Neural progenitor cell (in vitro differentiated cells): ENCODE measurements at regions not wholly inside any gene's neighbourhood (a gene's known extent, or its start where the extent isn't known, plus 50 kb on each side); places are given as distances from the start of the nearest gene placed in this dataset.

Source experiments
- DNase-seq: peaks from one replicate; pipeline ENCODE4 v3.0.0-alpha.2; 2016; ENCODE audit warnings: low spot score
- H2AFZ ChIP-seq: fragments of 200-600 bp; sonication (generic); replicated peaks from 2 replicates; pipeline ENCODE4 v1.6.1; 2016; ENCODE audit warnings: antibody characterized with exemption
- H3F3A ChIP-seq: fragments of 200-600 bp; sonication (generic); 2 replicates; pipeline ENCODE4 v1.6.1; 2016; ENCODE audit warnings: antibody characterized with exemption, low read depth
- H3K27ac ChIP-seq: fragments of 200-600 bp; sonication (generic); 2 replicates; pipeline ENCODE4 v1.5.1; 2016; ENCODE audit warnings: mild to moderate bottlenecking
- H3K27me3 ChIP-seq: fragments of 200-600 bp; sonication (generic); 2 replicates; pipeline ENCODE4 v1.6.1; 2016; ENCODE audit warnings: mild to moderate bottlenecking, moderate library complexity
- H3K36me3 ChIP-seq: fragments of 200-600 bp; sonication (generic); 2 replicates; pipeline ENCODE4 v1.5.1; 2016
- H3K4me1 ChIP-seq: fragments of 200-600 bp; sonication (generic); 2 replicates; pipeline ENCODE4 v1.6.1; 2016; ENCODE audit warnings: mixed run types
- H3K4me2 ChIP-seq: fragments of 200-600 bp; sonication (generic); 2 replicates; pipeline ENCODE4 v1.6.1; 2016
- H3K4me3 ChIP-seq: fragments of 200-600 bp; sonication (generic); 2 replicates; pipeline ENCODE4 v1.5.1; 2016
- H3K79me2 ChIP-seq: fragments of 200-600 bp; sonication (generic); 2 replicates; pipeline ENCODE4 v1.6.1; 2016; ENCODE audit warnings: low read depth
- H3K9ac ChIP-seq: fragments of 200-600 bp; sonication (generic); 2 replicates; pipeline ENCODE4 v1.6.1; 2016
- H3K9me3 ChIP-seq: fragments of 200-600 bp; sonication (generic); 2 replicates; pipeline ENCODE4 v1.5.1; 2016; ENCODE audit warnings: low read depth
- H4K20me1 ChIP-seq: fragments of 200-600 bp; sonication (generic); 2 replicates; pipeline ENCODE4 v1.6.1; 2016; ENCODE audit warnings: low read depth
- H3K27ac Mint-ChIP-seq: 3 replicates; pipeline ENCODE4 v1.8.0; 2021; ENCODE audit warnings: mixed read lengths
- H3K27me3 Mint-ChIP-seq: 2 replicates; pipeline ENCODE4 v1.8.0; 2022; ENCODE audit warnings: low read depth, mild to moderate bottlenecking, inconsistent platforms, moderate library complexity, mixed read lengths; ENCODE audit not compliant: insufficient read depth
- H3K36me3 Mint-ChIP-seq: 3 replicates; pipeline ENCODE4 v1.8.0; 2021; ENCODE audit warnings: mixed read lengths
- H3K4me1 Mint-ChIP-seq: 3 replicates; pipeline ENCODE4 v1.8.0; 2021; ENCODE audit warnings: mixed read lengths
- H3K4me3 Mint-ChIP-seq: 3 replicates; pipeline ENCODE4 v1.8.0; 2021; ENCODE audit warnings: mild to moderate bottlenecking, moderate library complexity, mixed read lengths
- H3K9me3 Mint-ChIP-seq: 3 replicates; pipeline ENCODE4 v1.8.0; 2020; ENCODE audit warnings: mixed read lengths
- EZH2 ChIP-seq: fragments of 200-600 bp; sonication (generic); IDR thresholded peaks from 2 replicates; pipeline ENCODE4 v1.6.1; 2017; ENCODE audit warnings: antibody characterized with exemption, mild to moderate bottlenecking, moderate library complexity
- EZH2phosphoT487 ChIP-seq: fragments of 200-600 bp; sonication (generic); IDR thresholded peaks from 2 replicates; pipeline ENCODE4 v1.6.1; 2017; ENCODE audit warnings: antibody characterized with exemption
- TF ChIP-seq, protein P1 (sequence below): fragments of 200-600 bp; sonication (generic); IDR thresholded peaks from 2 replicates; pipeline ENCODE4 v1.5.1; 2017; ENCODE audit warnings: antibody characterized with exemption, mild to moderate bottlenecking

DNA sequence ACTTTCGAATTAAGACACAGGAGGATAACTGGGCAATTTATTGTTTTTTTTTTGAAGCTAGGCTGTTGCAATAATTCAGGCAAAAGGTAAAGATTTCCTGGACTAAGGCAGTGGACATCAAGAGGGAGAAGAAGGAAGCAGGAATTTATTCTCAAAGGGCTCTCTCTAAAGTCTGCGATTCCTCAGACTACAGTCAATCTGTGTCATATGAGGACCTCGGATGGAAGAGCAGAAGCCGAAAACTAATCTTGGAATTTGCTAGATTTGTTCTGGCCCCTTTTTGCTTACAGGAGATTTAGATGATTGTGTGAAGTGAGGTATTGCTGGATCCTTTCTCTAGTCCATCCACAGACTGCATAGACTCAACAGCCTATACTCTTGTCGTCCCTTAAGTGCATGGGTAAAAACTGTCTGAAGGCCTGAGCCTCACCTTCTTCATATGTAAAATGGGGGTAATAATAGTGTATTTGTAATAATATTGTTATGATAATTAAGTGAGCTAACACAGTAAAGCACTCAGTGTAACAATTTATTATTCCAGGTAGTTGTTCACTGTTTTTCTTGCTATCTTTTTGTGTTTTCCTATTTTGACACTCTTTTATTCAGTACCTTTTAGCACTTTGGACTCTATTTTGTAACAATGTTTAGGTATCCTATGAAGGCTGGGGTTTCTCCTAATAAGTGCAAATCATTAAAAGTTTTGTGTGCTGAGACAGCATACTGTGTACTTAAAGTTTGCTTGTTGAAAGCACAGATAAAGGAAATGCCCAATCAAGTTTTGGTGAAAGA is 54.2 kb upstream of the NT5C1B start:
- no peak overlapping the region for H3K4me3 ChIP-seq
- Mint-ChIP-seq H3K9me3 (no peaks in the 10 kb centered on the region), H3K4me1 (no peaks in the 10 kb centered on the region), H3K36me3 (no peaks in the 10 kb centered on the region), H3K27ac (no peak overlapping the region), H3K27me3 (no peaks in the 10 kb centered on the region), H3K4me3 (no peak overlapping the region)
- no peak overlapping the region for H3K27ac ChIP-seq
- no peaks in the 10 kb centered on the region for H3F3A ChIP-seq
- no peak overlapping the region for H3K4me2 ChIP-seq
- H2AFZ ChIP-seq: no peak overlapping the region
- no peaks in the 10 kb centered on the region for H3K79me2 ChIP-seq
- no peak for TF ChIP-seq EZH2
- TF ChIP-seq, protein P1, sequence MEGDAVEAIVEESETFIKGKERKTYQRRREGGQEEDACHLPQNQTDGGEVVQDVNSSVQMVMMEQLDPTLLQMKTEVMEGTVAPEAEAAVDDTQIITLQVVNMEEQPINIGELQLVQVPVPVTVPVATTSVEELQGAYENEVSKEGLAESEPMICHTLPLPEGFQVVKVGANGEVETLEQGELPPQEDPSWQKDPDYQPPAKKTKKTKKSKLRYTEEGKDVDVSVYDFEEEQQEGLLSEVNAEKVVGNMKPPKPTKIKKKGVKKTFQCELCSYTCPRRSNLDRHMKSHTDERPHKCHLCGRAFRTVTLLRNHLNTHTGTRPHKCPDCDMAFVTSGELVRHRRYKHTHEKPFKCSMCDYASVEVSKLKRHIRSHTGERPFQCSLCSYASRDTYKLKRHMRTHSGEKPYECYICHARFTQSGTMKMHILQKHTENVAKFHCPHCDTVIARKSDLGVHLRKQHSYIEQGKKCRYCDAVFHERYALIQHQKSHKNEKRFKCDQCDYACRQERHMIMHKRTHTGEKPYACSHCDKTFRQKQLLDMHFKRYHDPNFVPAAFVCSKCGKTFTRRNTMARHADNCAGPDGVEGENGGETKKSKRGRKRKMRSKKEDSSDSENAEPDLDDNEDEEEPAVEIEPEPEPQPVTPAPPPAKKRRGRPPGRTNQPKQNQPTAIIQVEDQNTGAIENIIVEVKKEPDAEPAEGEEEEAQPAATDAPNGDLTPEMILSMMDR: no peak
- no peak for TF ChIP-seq EZH2phosphoT487
- no peak for DNase-seq
- no peaks in the 10 kb centered on the region for H3K36me3 ChIP-seq
- H4K20me1 ChIP-seq: no peaks in the 10 kb centered on the region
- H3K4me1 ChIP-seq: no peaks in the 10 kb centered on the region
- no peaks in the 10 kb centered on the region for H3K9me3 ChIP-seq
- no peaks in the 10 kb centered on the region for H3K27me3 ChIP-seq
- H3K9ac ChIP-seq: no peak overlapping the region

DNA sequence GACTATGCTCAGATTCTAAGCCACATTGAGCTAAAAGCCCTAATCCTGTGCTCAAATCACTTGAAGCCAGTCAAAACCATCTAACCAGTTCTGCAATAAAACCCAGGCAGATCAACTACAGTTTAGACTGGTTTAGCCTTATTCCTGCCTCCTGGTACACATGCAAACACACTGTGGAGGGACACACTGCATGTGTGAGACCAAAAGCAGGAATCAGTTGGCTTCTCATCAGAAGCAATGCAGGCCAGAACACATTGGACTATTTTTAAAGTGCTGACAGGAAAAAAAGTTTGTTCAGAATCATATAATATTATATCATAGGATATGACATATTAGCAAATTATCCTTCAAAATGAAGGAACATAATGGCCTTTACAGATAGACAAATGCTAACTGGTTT is 52.5 kb upstream of the NT5C1B start:
- Histone ChIP-seq H3F3A (no peaks in the 10 kb centered on the region), H3K4me3 (no peak overlapping the region), H3K27me3 (no peaks in the 10 kb centered on the region), H3K4me1 (no peaks in the 10 kb centered on the region), H2AFZ (no peak overlapping the region), H3K79me2 (no peaks in the 10 kb centered on the region), H3K9me3 (no peaks in the 10 kb centered on the region), H3K27ac (no peak overlapping the region), H3K9ac (no peak overlapping the region), H3K4me2 (no peak overlapping the region), H3K36me3 (no peaks in the 10 kb centered on the region), H4K20me1 (no peaks in the 10 kb centered on the region)
- Mint-ChIP-seq H3K4me1 (no peaks in the 10 kb centered on the region), H3K36me3 (no peaks in the 10 kb centered on the region), H3K27me3 (no peaks in the 10 kb centered on the region), H3K27ac (no peak overlapping the region), H3K4me3 (no peak overlapping the region), H3K9me3 (peaks cover 4% of the 10 kb centered on the region)
- TF ChIP-seq, protein P1: no peak
- TF ChIP-seq EZH2 (no peak), EZH2phosphoT487 (no peak)
- DNase-seq: no peak

DNA sequence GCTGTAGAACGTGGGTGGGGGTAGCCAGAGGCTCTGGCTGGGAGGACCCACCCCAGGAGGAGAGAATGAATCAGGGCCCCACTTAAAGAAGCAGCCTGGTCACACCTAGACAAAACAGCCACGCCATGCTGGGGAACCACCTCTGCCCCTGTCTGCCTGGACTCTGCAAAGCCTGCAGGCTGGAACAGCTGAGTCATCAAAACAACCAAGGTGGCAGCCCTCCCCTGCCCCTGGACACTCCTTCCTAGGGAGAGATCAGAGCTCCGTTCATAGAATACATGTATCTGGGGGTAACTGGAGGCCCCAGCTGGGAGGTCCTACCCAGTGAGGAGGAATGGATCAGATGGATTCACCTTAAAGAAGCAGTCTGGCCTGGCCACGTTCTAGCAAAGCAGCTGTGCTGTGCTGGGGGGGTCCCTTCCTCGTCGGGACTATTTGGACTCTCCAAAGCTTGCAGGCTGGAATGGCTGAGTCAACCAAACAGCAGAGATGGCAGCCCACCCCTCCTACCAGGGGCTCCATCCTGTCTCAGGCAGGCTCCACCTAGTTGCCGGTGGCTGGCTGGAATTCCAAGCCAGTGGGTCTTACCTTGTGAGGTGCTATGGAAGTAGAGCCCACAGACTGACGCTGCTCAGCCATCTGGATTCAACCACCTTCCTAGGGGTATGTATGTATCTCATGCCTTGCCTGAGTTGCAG is 50.5 kb upstream of the NT5C1B start:
- Histone ChIP-seq H3K36me3 (peaks cover 4% of the 10 kb centered on the region), H3K27me3 (no peaks in the 10 kb centered on the region), H3F3A (no peaks in the 10 kb centered on the region), H2AFZ (no peak overlapping the region), H3K9me3 (peaks cover 8% of the 10 kb centered on the region), H3K4me3 (no peak overlapping the region), H4K20me1 (no peaks in the 10 kb centered on the region), H3K4me1 (no peaks in the 10 kb centered on the region), H3K4me2 (no peak overlapping the region), H3K9ac (no peak overlapping the region), H3K27ac (no peak overlapping the region), H3K79me2 (no peaks in the 10 kb centered on the region)
- TF ChIP-seq, protein P1: no peak
- TF ChIP-seq EZH2phosphoT487 (no peak), EZH2 (no peak)
- no peak for DNase-seq
- H3K27me3 Mint-ChIP-seq: no peaks in the 10 kb centered on the region
- peaks cover 19% of the 10 kb centered on the region for H3K9me3 Mint-ChIP-seq
- H3K4me1 Mint-ChIP-seq: no peaks in the 10 kb centered on the region
- no peaks in the 10 kb centered on the region for H3K36me3 Mint-ChIP-seq
- no peak overlapping the region for H3K4me3 Mint-ChIP-seq
- no peak overlapping the region for H3K27ac Mint-ChIP-seq
